Body of pancreas (tissue), 4 donors: ENCODE measurements at regions not wholly inside any gene's neighbourhood (a gene's known extent, or its start where the extent isn't known, plus 50 kb on each side); places are given as distances from the start of the nearest gene placed in this dataset.

Source experiments
- ATAC-seq: fragments of 150-250 bp; one replicate; pipeline ENCODE4 v1.9.1; 2016
- DNase-seq, 4 donors: peaks; one replicate each; pipeline ENCODE4 v3.0.0-alpha.2; 2019
- H3K27ac ChIP-seq, 4 donors: fragments of 200-600 bp; sonication (generic); 1 replicate in 3 of 4; 2 replicates in 1 of 4; pipeline versions ENCODE4 v1.5.1 to v1.6.1; 2016 to 2019; ENCODE audit warnings: mild to moderate bottlenecking in 1 of 4, mixed read lengths in 1 of 4, moderate library complexity in 1 of 4
- H3K27me3 ChIP-seq, 2 donors: fragments of 200-600 bp; sonication (generic); one replicate each; pipeline ENCODE4 v1.6.0; 2016; ENCODE audit warnings: mild to moderate bottlenecking in 1 of 2
- H3K36me3 ChIP-seq, 2 donors: fragments of 200-600 bp; sonication (generic); replicated peaks in 1 of 2; 2 replicates each; pipeline ENCODE4 v1.5.1; 2016; ENCODE audit warnings: low read depth in 2 of 2; ENCODE audit not compliant: insufficient read depth in 1 of 2
- H3K4me1 ChIP-seq: fragments of 200-600 bp; sonication (generic); one replicate; pipeline ENCODE4 v1.6.0; 2016
- H3K4me3 ChIP-seq, 2 donors: fragments of 200-600 bp; sonication (generic); 1 replicate in 1 of 2; 2 replicates in 1 of 2; pipeline ENCODE4 v1.5.1; 2016 to 2019
- H3K9me3 ChIP-seq, 3 donors: fragments of 200-600 bp; sonication (generic); 1 replicate in 2 of 3; 2 replicates in 1 of 3; pipeline ENCODE4 v1.5.1; 2016
- CTCF ChIP-seq, 7 experiments: fragments of 450-650 bp in 4 of 7; fragments of 200-600 bp in 3 of 7; sonication (generic) in 3 of 7; IDR thresholded peaks; one replicate each; pipeline ENCODE4 v1.5.1; 2016 to 2019; ENCODE audit warnings: antibody characterized with exemption in 7 of 7
- POLR2A ChIP-seq, 3 donors: fragments of 450-650 bp; IDR thresholded peaks; one replicate each; pipeline ENCODE4 v1.6.1; 2016; ENCODE audit warnings: antibody characterized with exemption in 3 of 3, mild to moderate bottlenecking in 2 of 3
- WGBS, 2 donors: methylation state at CpG; one replicate each; pipeline ENCODE4 v1.1.5; 2017; 5-methylcytosine and 5-hydroxymethylcytosine counted together
- intact Hi-C: fragments of 100-400 bp; cut with DNase I; formaldehyde crosslinking; loops from one replicate; pipeline ENCODE4 v1.15.1; 2023

GRCh38 chr4:133776503-133776902 is 425.1 kb downstream of the PABPC4L start:
- H3K9me3 ChIP-seq: no peaks in the 10 kb centered on the region
- H3K4me3 ChIP-seq: no peak overlapping the region
- DNase-seq (no peak), ATAC-seq (no peak)
- H3K4me1 ChIP-seq: no peaks in the 10 kb centered on the region
- 59 to 77% methylated on average over 2 of the region's 2 CpGs for WGBS, 2 donors
- no peaks in the 10 kb centered on the region for H3K27me3 ChIP-seq
- H3K27ac ChIP-seq: no peak overlapping the region
- intact Hi-C loops: no loop called here
- TF ChIP-seq POLR2A (IDR thresholded peaks at IDR 0.05): no peak
- TF ChIP-seq CTCF (IDR thresholded peaks at IDR 0.05): no peak
- H3K36me3 ChIP-seq: no peaks in the 10 kb centered on the region

GRCh38 chr4:133775881-133776280 is 425.7 kb downstream of the PABPC4L start:
- Histone ChIP-seq H3K27ac (no peak overlapping the region), H3K36me3 (no peaks in the 10 kb centered on the region), H3K4me1 (no peaks in the 10 kb centered on the region), H3K27me3 (no peaks in the 10 kb centered on the region), H3K9me3 (no peaks in the 10 kb centered on the region), H3K4me3 (no peak overlapping the region)
- intact Hi-C loops: no loop called here
- DNase-seq: no peak
- TF ChIP-seq POLR2A (IDR thresholded peaks at IDR 0.05): no peak
- no peak for ATAC-seq

GRCh38 chr4:133775469-133775868 is 426.1 kb downstream of the PABPC4L start:
- intact Hi-C loops: no loop called here
- no peaks in the 10 kb centered on the region for H3K9me3 ChIP-seq
- no peak for TF ChIP-seq POLR2A (IDR thresholded peaks at IDR 0.05)
- TF ChIP-seq CTCF (IDR thresholded peaks at IDR 0.05): no peak
- no peak overlapping the region for H3K27ac ChIP-seq
- no peak for ATAC-seq
- no peaks in the 10 kb centered on the region for H3K27me3 ChIP-seq
- DNase-seq: no peak
- H3K4me3 ChIP-seq: no peak overlapping the region
- no peaks in the 10 kb centered on the region for H3K36me3 ChIP-seq
- no peaks in the 10 kb centered on the region for H3K4me1 ChIP-seq
- 31 to 71% methylated on average over 1 of the region's 1 CpG for WGBS, 2 donors

- ATAC-seq: no peak
- Histone ChIP-seq H3K4me3 (no peak overlapping the region), H3K27ac (no peak overlapping the region), H3K36me3 (no peaks in the 10 kb centered on the region), H3K4me1 (no peaks in the 10 kb centered on the region), H3K27me3 (no peaks in the 10 kb centered on the region), H3K9me3 (no peaks in the 10 kb centered on the region)
- no peak for TF ChIP-seq CTCF (IDR thresholded peaks at IDR 0.05)
- TF ChIP-seq POLR2A (IDR thresholded peaks at IDR 0.05): no peak
- DNase-seq: no peak
- 57 to 100% methylated on average over 2 to 7 of the region's 7 CpGs for WGBS, 2 donors
- intact Hi-C loops: no loop called here
These were observed 442.2 kb downstream of the PABPC4L start for GRCh38 chr4:133759428-133759827.

- WGBS, 2 donors: 59 to 67% methylated on average over 3 of the region's 3 CpGs
- intact Hi-C loops: no loop called here
- ATAC-seq: no peak
These were observed 459.8 kb downstream of the PABPC4L start for GRCh38 chr4:133741766-133742165.

More at GRCh38 chr4:133741766-133742165, 459.8 kb downstream of the PABPC4L start:
- H3K9me3 ChIP-seq: no peaks in the 10 kb centered on the region
- H3K36me3 ChIP-seq: no peaks in the 10 kb centered on the region
- no peak for DNase-seq
- no peaks in the 10 kb centered on the region for H3K27me3 ChIP-seq
- no peak overlapping the region for H3K27ac ChIP-seq
- TF ChIP-seq CTCF (IDR thresholded peaks at IDR 0.05) (no peak), POLR2A (IDR thresholded peaks at IDR 0.05) (no peak)
- no peaks in the 10 kb centered on the region for H3K4me1 ChIP-seq
- H3K4me3 ChIP-seq: no peak overlapping the region
